Caco-2 (cell line): ENCODE measurements at regions not wholly inside any gene's neighbourhood (a gene's known extent, or its start where the extent isn't known, plus 50 kb on each side); places are given as distances from the start of the nearest gene placed in this dataset.

Experiments used
- BruUV-seq: library from RNA; stranded (reverse); fragments of 400-500 nt; replicated peaks from 2 replicates; lab custom pipeline; 2021; lab: Mats Ljungman, UMichigan
- CTCF ChIA-PET: fragments of 300-600 bp; sonication (Branson Sonifier 250); formaldehyde crosslinking; loops from one replicate; lab custom pipeline; 2022; ENCODE audit warnings: antibody characterized with exemption; lab: Charles Lee
- POLR2A ChIA-PET: fragments of 300-600 bp; sonication (Branson Sonifier 250); formaldehyde crosslinking; loops from one replicate; lab custom pipeline; 2022; ENCODE audit warnings: antibody characterized with exemption; lab: Charles Lee
- DNase-seq, 2 experiments: peaks; one replicate each; pipeline versions ENCODE4 v3.0.0 to v3.0.0-alpha.2; 2020 to 2022
- H3K27me3 ChIP-seq: replicated peaks from 2 replicates; pipeline ENCODE4 v1.6.0; 2011; ENCODE audit warnings: low read length; ENCODE audit not compliant: control insufficient read depth, insufficient read depth
- H3K36me3 ChIP-seq: 2 replicates; pipeline ENCODE4 v1.5.1; 2011; ENCODE audit warnings: low read length; ENCODE audit not compliant: control insufficient read depth, insufficient read depth
- H3K4me1 ChIP-seq: fragments of 250-450 bp; sonication (Bioruptor Pico); 2 replicates; pipeline ENCODE4 v1.5.1; 2020; ENCODE audit warnings: mild to moderate bottlenecking
- H3K4me3 ChIP-seq: 2 replicates; pipeline ENCODE4 v1.5.1; 2011; ENCODE audit warnings: low read depth, mild to moderate bottlenecking, control low read depth, low read length
- H3K9me3 ChIP-seq: fragments of 250-450 bp; sonication (Bioruptor Pico); 2 replicates; pipeline ENCODE4 v1.5.1; 2020; ENCODE audit warnings: mild to moderate bottlenecking, moderate library complexity
- H3K27ac Mint-ChIP-seq: one replicate; pipeline ENCODE4 v1.8.0; 2022; ENCODE audit warnings: mixed read lengths; ENCODE audit not compliant: unreplicated experiment
- H3K27me3 Mint-ChIP-seq: one replicate; pipeline ENCODE4 v1.8.0; 2022; ENCODE audit warnings: mixed read lengths; ENCODE audit not compliant: insufficient read depth, unreplicated experiment
- H3K36me3 Mint-ChIP-seq: one replicate; pipeline ENCODE4 v1.8.0; 2022; ENCODE audit warnings: mild to moderate bottlenecking, mixed read lengths; ENCODE audit not compliant: insufficient read depth, unreplicated experiment
- H3K4me1 Mint-ChIP-seq: one replicate; pipeline ENCODE4 v1.8.0; 2022; ENCODE audit warnings: low read depth, mixed read lengths; ENCODE audit not compliant: unreplicated experiment
- H3K4me3 Mint-ChIP-seq: one replicate; pipeline ENCODE4 v1.8.0; 2022; ENCODE audit warnings: mild to moderate bottlenecking, moderate library complexity, mixed read lengths; ENCODE audit not compliant: unreplicated experiment
- H3K9me3 Mint-ChIP-seq: one replicate; pipeline ENCODE4 v1.8.0; 2022; ENCODE audit warnings: mixed read lengths; ENCODE audit not compliant: unreplicated experiment
- CTCF ChIP-seq, 2 experiments: fragments of 200-600 bp in 1 of 2; IDR thresholded peaks; 1 replicate in 1 of 2; 2 replicates in 1 of 2; pipeline versions ENCODE4 v1.5.1 to v1.8.0; 2011 to 2022; ENCODE audit warnings: antibody characterized with exemption in 1 of 2, control low read depth in 1 of 2, inconsistent platforms in 1 of 2, low read depth in 1 of 2, low read length in 1 of 2, mild to moderate bottlenecking in 1 of 2, moderate library complexity in 1 of 2; ENCODE audit not compliant: insufficient read depth in 1 of 2, severe bottlenecking in 1 of 2, unreplicated experiment in 1 of 2
- intact Hi-C: fragments of 100-400 bp; cut with micrococcal nuclease; formaldehyde crosslinking; loops from one replicate; pipeline ENCODE4 v1.10.0; 2022; ENCODE audit not compliant: unreplicated experiment

- Mint-ChIP-seq H3K27ac (no peak overlapping the region), H3K27me3 (peaks cover 6% of the 10 kb centered on the region), H3K9me3 (no peaks in the 10 kb centered on the region), H3K4me1 (no peaks in the 10 kb centered on the region), H3K4me3 (no peak overlapping the region), H3K36me3 (no peaks in the 10 kb centered on the region)
- Histone ChIP-seq H3K4me1 (no peaks in the 10 kb centered on the region), H3K27me3 (no peaks in the 10 kb centered on the region), H3K36me3 (no peaks in the 10 kb centered on the region), H3K4me3 (no peak overlapping the region), H3K9me3 (no peaks in the 10 kb centered on the region)
- TF ChIP-seq CTCF (IDR thresholded peaks at IDR 0.05; ENCODE audit: insufficient read depth in 1 of 2, low read depth in 1 of 2, low read length in 1 of 2, severe bottlenecking in 1 of 2, unreplicated experiment in 1 of 2), result no peak
- BruUV-seq, result no TSS peak
- no peak for DNase-seq
- ChIA-PET POLR2A (no interaction called here), CTCF (no interaction called here)
- intact Hi-C loops, result no loop called here
These were observed 624.5 kb downstream of the PLOD2 start for GRCh38 chr3:145536461-145536860.

GRCh38 chr3:145550522-145550921 lies 610.5 kb downstream of the PLOD2 start:
- Mint-ChIP-seq H3K9me3 (no peaks in the 10 kb centered on the region), H3K36me3 (no peaks in the 10 kb centered on the region), H3K4me1 (no peaks in the 10 kb centered on the region), H3K27me3 (peaks cover 19% of the 10 kb centered on the region), H3K27ac (no peak overlapping the region), H3K4me3 (no peak overlapping the region)
- Histone ChIP-seq H3K27me3 (no peaks in the 10 kb centered on the region), H3K4me1 (no peaks in the 10 kb centered on the region), H3K36me3 (no peaks in the 10 kb centered on the region), H3K9me3 (no peaks in the 10 kb centered on the region), H3K4me3 (no peak overlapping the region)
- DNase-seq, result no peak
- TF ChIP-seq CTCF (IDR thresholded peaks at IDR 0.05; ENCODE audit: insufficient read depth in 1 of 2, low read depth in 1 of 2, low read length in 1 of 2, severe bottlenecking in 1 of 2, unreplicated experiment in 1 of 2), result no peak
- no TSS peak for BruUV-seq
- POLR2A ChIA-PET, result interaction anchor here (0.6 kb wide), 1 partner anchor 50 kb away, joined by 3 read pairs; no protein-coding TSS in a partner anchor
- CTCF ChIA-PET, result no interaction called here
- intact Hi-C loops, result no loop called here

- Histone ChIP-seq H3K4me1 (no peaks in the 10 kb centered on the region), H3K9me3 (no peaks in the 10 kb centered on the region), H3K4me3 (no peak overlapping the region), H3K27me3 (no peaks in the 10 kb centered on the region), H3K36me3 (no peaks in the 10 kb centered on the region)
- no peak for DNase-seq
- Mint-ChIP-seq H3K27ac (no peak overlapping the region), H3K4me3 (no peak overlapping the region), H3K9me3 (no peaks in the 10 kb centered on the region), H3K27me3 (peaks cover 22% of the 10 kb centered on the region), H3K36me3 (no peaks in the 10 kb centered on the region), H3K4me1 (no peaks in the 10 kb centered on the region)
- CTCF ChIA-PET, result no interaction called here
- intact Hi-C loops, result no loop called here
- POLR2A ChIA-PET, result no interaction called here
- no peak for TF ChIP-seq CTCF (IDR thresholded peaks at IDR 0.05; ENCODE audit: insufficient read depth in 1 of 2, low read depth in 1 of 2, low read length in 1 of 2, severe bottlenecking in 1 of 2, unreplicated experiment in 1 of 2)
- no TSS peak for BruUV-seq
These were observed 603.6 kb downstream of the PLOD2 start for GRCh38 chr3:145557405-145557804.
